Left ventricle myocardium inferior (tissue), 1 donor: ENCODE measurements at regions not wholly inside any gene's neighbourhood (a gene's known extent, or its start where the extent isn't known, plus 50 kb on each side); places are given as distances from the start of the nearest gene placed in this dataset.

ENCODE experiments used
- DNase-seq: peaks from one replicate; pipeline ENCODE4 v3.0.0-alpha.2; 2020
- H3K27ac ChIP-seq: fragments of 200-600 bp; replicated peaks from 2 replicates; pipeline ENCODE4 v1.8.0; 2021
- H3K27me3 ChIP-seq: fragments of 200-600 bp; 2 replicates; pipeline ENCODE4 v1.8.0; 2021; ENCODE audit warnings: low read depth
- H3K36me3 ChIP-seq: fragments of 200-600 bp; 2 replicates; pipeline ENCODE4 v1.8.0; 2021
- H3K4me1 ChIP-seq: fragments of 200-600 bp; 2 replicates; pipeline ENCODE4 v1.8.0; 2021
- H3K4me3 ChIP-seq: fragments of 200-600 bp; 2 replicates; pipeline ENCODE4 v1.8.0; 2021; ENCODE audit warnings: mild to moderate bottlenecking, moderate library complexity
- H3K9me3 ChIP-seq: fragments of 200-600 bp; replicated peaks from 2 replicates; pipeline ENCODE4 v1.8.0; 2021
- intact Hi-C: fragments of 100-400 bp; cut with micrococcal nuclease; formaldehyde crosslinking; loops from one replicate; pipeline ENCODE4 v1.11.0; 2022
- TF ChIP-seq, protein P1 (sequence below): fragments of 200-600 bp; IDR thresholded peaks from 2 replicates; pipeline ENCODE4 v1.8.0; 2021; ENCODE audit warnings: antibody characterized with exemption, mild to moderate bottlenecking, borderline replicate concordance
- donor health status: DM: no; HTN: yes; CAD: no; lungs with severe emphysema.

DNA sequence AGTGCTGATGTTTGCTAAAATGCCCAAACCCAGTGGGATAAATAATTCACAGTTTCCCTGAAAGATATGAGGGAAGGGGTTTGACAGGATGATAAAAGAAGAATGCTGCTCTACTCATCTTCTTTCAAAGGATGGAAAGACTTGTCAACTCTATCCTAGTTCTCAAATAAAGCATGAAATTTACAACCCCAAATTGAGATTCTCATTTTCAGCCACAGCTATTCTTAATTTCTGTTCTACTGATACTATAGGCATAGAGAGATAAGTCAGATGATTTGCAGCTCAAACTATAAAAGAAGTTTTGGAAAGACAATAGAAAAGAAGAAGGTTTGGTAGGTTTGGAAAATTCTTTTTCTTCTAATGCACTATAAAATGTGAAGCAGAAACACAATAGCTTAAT lies 542.6 kb downstream of the CSNK1G3 start:
- no peak overlapping the region for H3K4me3 ChIP-seq
- H3K4me1 ChIP-seq, result peaks cover 18% of the 10 kb centered on the region
- DNase-seq, result no peak
- TF ChIP-seq, protein P1, sequence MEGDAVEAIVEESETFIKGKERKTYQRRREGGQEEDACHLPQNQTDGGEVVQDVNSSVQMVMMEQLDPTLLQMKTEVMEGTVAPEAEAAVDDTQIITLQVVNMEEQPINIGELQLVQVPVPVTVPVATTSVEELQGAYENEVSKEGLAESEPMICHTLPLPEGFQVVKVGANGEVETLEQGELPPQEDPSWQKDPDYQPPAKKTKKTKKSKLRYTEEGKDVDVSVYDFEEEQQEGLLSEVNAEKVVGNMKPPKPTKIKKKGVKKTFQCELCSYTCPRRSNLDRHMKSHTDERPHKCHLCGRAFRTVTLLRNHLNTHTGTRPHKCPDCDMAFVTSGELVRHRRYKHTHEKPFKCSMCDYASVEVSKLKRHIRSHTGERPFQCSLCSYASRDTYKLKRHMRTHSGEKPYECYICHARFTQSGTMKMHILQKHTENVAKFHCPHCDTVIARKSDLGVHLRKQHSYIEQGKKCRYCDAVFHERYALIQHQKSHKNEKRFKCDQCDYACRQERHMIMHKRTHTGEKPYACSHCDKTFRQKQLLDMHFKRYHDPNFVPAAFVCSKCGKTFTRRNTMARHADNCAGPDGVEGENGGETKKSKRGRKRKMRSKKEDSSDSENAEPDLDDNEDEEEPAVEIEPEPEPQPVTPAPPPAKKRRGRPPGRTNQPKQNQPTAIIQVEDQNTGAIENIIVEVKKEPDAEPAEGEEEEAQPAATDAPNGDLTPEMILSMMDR, result no peak
- no peaks in the 10 kb centered on the region for H3K27me3 ChIP-seq
- H3K9me3 ChIP-seq, result no peaks in the 10 kb centered on the region
- intact Hi-C loops, result no loop called here
- no peaks in the 10 kb centered on the region for H3K36me3 ChIP-seq
- no peak overlapping the region for H3K27ac ChIP-seq

DNA sequence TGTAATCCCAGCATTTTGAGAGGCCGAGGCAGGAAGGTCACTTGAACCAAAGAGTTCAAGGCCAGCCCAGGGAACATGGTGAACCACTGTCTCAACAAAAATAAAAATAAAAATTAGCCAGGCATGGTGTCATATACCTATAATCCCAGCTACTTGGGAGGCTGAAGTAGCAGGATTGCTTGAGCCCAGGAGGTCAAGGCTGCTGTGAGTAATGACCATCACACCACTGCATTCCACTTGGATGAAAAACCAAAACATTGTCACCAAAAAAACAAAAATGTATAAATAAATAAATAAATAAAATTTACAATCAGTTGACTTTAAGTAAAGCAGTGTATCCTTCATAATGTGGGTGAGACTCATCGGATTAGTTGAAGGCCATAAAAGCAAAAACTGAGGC lies 541.4 kb downstream of the CSNK1G3 start:
- TF ChIP-seq, protein P1, result no peak
- H3K36me3 ChIP-seq, result no peaks in the 10 kb centered on the region
- no peak overlapping the region for H3K4me3 ChIP-seq
- no peaks in the 10 kb centered on the region for H3K9me3 ChIP-seq
- H3K27me3 ChIP-seq, result no peaks in the 10 kb centered on the region
- DNase-seq, result no peak
- H3K27ac ChIP-seq, result no peak overlapping the region
- peaks cover 18% of the 10 kb centered on the region for H3K4me1 ChIP-seq
- intact Hi-C loops, result no loop called here

- Histone ChIP-seq H3K4me1 (peaks cover 7% of the 10 kb centered on the region), H3K36me3 (no peaks in the 10 kb centered on the region), H3K27me3 (no peaks in the 10 kb centered on the region), H3K27ac (no peak overlapping the region), H3K4me3 (no peak overlapping the region), H3K9me3 (no peaks in the 10 kb centered on the region)
- TF ChIP-seq, protein P1, result no peak
- intact Hi-C loops, result no loop called here
- DNase-seq, result no peak
Observed at GRCh38 chr5:124052201-124052600, 540.2 kb downstream of the CSNK1G3 start.

DNA sequence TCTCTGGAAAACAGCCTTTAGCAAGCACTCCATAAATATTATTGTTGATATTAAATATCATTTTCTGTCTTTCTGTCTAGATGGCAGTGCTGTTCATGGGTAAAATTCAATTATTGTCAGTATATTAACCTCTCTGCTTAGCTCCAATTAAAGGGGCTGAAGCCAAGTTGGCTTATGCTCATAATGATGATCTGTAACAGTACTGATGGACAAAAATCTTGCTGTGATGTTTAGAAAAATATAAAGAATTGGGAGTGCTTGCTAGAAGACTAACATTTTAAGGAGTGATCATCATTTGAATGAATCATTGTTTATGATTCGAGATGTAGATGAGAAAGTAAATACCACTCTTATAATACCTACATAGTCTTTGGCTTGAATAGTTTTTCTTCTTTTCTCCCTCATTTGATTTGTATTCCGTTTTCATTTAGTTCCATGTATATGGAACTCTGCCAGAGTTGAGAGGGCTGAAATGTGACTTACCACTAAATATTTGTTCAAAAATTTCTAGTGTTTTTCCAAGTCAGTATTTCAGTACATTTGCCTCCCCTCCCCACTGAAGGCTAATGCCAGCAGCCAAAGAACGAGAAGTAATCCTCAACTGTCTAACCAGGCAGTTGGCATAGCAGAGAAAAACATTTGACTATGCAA lies 538.3 kb downstream of the CSNK1G3 start:
- Histone ChIP-seq H3K36me3 (no peaks in the 10 kb centered on the region), H3K4me3 (no peak overlapping the region), H3K27ac (no peak overlapping the region), H3K9me3 (no peaks in the 10 kb centered on the region), H3K4me1 (no peaks in the 10 kb centered on the region), H3K27me3 (no peaks in the 10 kb centered on the region)
- TF ChIP-seq, protein P1, result no peak
- no peak for DNase-seq
- intact Hi-C loops, result no loop called here

DNA sequence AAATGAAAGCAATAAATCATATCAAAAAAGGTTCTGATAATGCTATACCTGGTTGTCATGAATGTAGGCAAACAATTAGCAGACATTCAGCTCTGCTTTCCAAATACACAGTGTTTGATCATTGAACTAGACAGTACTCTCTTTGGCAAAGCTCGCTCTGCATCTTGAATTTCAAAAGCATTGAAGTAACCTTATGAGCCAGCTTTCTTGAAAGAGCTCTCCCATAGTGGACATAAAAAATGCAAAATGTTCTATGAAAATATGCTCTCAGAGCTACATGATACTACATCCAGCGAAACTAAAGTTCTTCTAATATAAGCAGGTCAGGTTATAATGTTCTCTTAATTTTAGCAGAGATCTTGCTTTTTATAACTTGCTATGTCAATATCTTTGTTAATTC lies 533.4 kb downstream of the CSNK1G3 start:
- Histone ChIP-seq H3K9me3 (peaks cover 6% of the 10 kb centered on the region), H3K4me3 (no peak overlapping the region), H3K36me3 (no peaks in the 10 kb centered on the region), H3K4me1 (peaks cover 11% of the 10 kb centered on the region), H3K27me3 (no peaks in the 10 kb centered on the region), H3K27ac (no peak overlapping the region)
- TF ChIP-seq, protein P1, result no peak
- no peak for DNase-seq
- intact Hi-C loops, result no loop called here
